ENCODE measurements at regions not wholly inside any gene's neighbourhood (a gene's known extent, or its start where the extent isn't known, plus 50 kb on each side); places are given as distances from the start of the nearest gene placed in this dataset.
"Not testable (repeated sequence)": the region's sequence is repeated elsewhere in the genome, so short reads cannot be mapped to it uniquely, and the experiment has no call there.

GRCh38 chr4:155038459-155038858 lies 170.0 kb upstream of the NPY2R start:
- ChIA-PET CTCF (no interaction called here), POLR2A (no interaction called here)
- TF ChIP-seq CTCF (IDR thresholded peaks at IDR 0.05; ENCODE audit: low read depth, low read length) = no peak
- H3K4me3 ChIP-seq (ENCODE audit: low read depth, low read length) = no peak overlapping the region
- H3K27me3 ChIP-seq (ENCODE audit: control insufficient read depth, insufficient read depth, low read length) = no peaks in the 10 kb centered on the region
- no peak for DNase-seq (ENCODE audit: low read depth, low spot score)
- no peaks in the 10 kb centered on the region for H3K9me3 ChIP-seq (ENCODE audit: control insufficient read depth, insufficient read depth, low read length)
- no peak overlapping the region for H3K27ac ChIP-seq (ENCODE audit: low read depth, low read length)

GRCh38 chr4:155039162-155039561 lies 169.3 kb upstream of the NPY2R start:
- ChIA-PET CTCF (no interaction called here), POLR2A (no interaction called here)
- H3K4me3 ChIP-seq (ENCODE audit: low read depth, low read length) = no peak overlapping the region
- no peak for TF ChIP-seq CTCF (IDR thresholded peaks at IDR 0.05; ENCODE audit: low read depth, low read length)
- DNase-seq (ENCODE audit: low read depth, low spot score) = no peak
- no peak overlapping the region for H3K27ac ChIP-seq (ENCODE audit: low read depth, low read length)
- H3K27me3 ChIP-seq (ENCODE audit: control insufficient read depth, insufficient read depth, low read length) = no peaks in the 10 kb centered on the region
- peaks cover under 1% of the 10 kb centered on the region; the same call in 1 of the 2 replicates for H3K9me3 ChIP-seq (ENCODE audit: control insufficient read depth, insufficient read depth, low read length)

GRCh38 chr4:155040031-155040430 lies 168.4 kb upstream of the NPY2R start:
- H3K9me3 ChIP-seq (ENCODE audit: control insufficient read depth, insufficient read depth, low read length) = peaks cover 4% of the 10 kb centered on the region; the same call in 1 of the 2 replicates
- POLR2A ChIA-PET = no interaction called here
- no peak for TF ChIP-seq CTCF (IDR thresholded peaks at IDR 0.05; ENCODE audit: low read depth, low read length)
- DNase-seq (ENCODE audit: low read depth, low spot score) = no peak
- H3K27ac ChIP-seq (ENCODE audit: low read depth, low read length) = no peak overlapping the region
- H3K27me3 ChIP-seq (ENCODE audit: control insufficient read depth, insufficient read depth, low read length) = no peaks in the 10 kb centered on the region
- CTCF ChIA-PET = interaction anchor here (1.4 kb wide), 1 partner anchor 58 kb away, joined by 3 read pairs; no protein-coding TSS in a partner anchor
- H3K4me3 ChIP-seq (ENCODE audit: low read depth, low read length) = no peak overlapping the region

- ChIA-PET POLR2A (no interaction called here), CTCF (no interaction called here)
- Histone ChIP-seq H3K9me3 (ENCODE audit: control insufficient read depth, insufficient read depth, low read length) (peaks cover 4% of the 10 kb centered on the region; the same call in 1 of the 2 replicates), H3K27me3 (ENCODE audit: control insufficient read depth, insufficient read depth, low read length) (no peaks in the 10 kb centered on the region), H3K4me3 (ENCODE audit: low read depth, low read length) (no peak overlapping the region), H3K27ac (ENCODE audit: low read depth, low read length) (no peak overlapping the region)
- no peak for DNase-seq (ENCODE audit: low read depth, low spot score)
- no peak for TF ChIP-seq CTCF (IDR thresholded peaks at IDR 0.05; ENCODE audit: low read depth, low read length)
These were observed 166.4 kb upstream of the NPY2R start for GRCh38 chr4:155042014-155042413.

GRCh38 chr4:155044251-155044650 lies 164.2 kb upstream of the NPY2R start:
- CTCF ChIA-PET = not testable (repeated sequence)

GRCh38 chr4:155047755-155048154 lies 160.7 kb upstream of the NPY2R start:
- POLR2A ChIA-PET = no interaction called here
- TF ChIP-seq CTCF (IDR thresholded peaks at IDR 0.05; ENCODE audit: low read depth, low read length) = no peak
- CTCF ChIA-PET = no interaction called here
- H3K27ac ChIP-seq (ENCODE audit: low read depth, low read length) = no peak overlapping the region
- H3K9me3 ChIP-seq (ENCODE audit: control insufficient read depth, insufficient read depth, low read length) = peaks cover 4% of the 10 kb centered on the region; the same call in 1 of the 2 replicates
- no peaks in the 10 kb centered on the region for H3K27me3 ChIP-seq (ENCODE audit: control insufficient read depth, insufficient read depth, low read length)
- H3K4me3 ChIP-seq (ENCODE audit: low read depth, low read length) = no peak overlapping the region
- DNase-seq (ENCODE audit: low read depth, low spot score) = no peak

More at GRCh38 chr4:155044251-155044650, 164.2 kb upstream of the NPY2R start:
- H3K27me3 ChIP-seq (ENCODE audit: control insufficient read depth, insufficient read depth, low read length); DNase-seq (ENCODE audit: low read depth, low spot score); H3K9me3 ChIP-seq (ENCODE audit: control insufficient read depth, insufficient read depth, low read length); POLR2A ChIA-PET; H3K27ac ChIP-seq (ENCODE audit: low read depth, low read length); H3K4me3 ChIP-seq (ENCODE audit: low read depth, low read length): not testable (repeated sequence)

GRCh38 chr4:155054042-155054441 lies 154.4 kb upstream of the NPY2R start:
- POLR2A ChIA-PET = not testable (repeated sequence)

More at GRCh38 chr4:155054042-155054441, 154.4 kb upstream of the NPY2R start:
- H3K4me3 ChIP-seq (ENCODE audit: low read depth, low read length); CTCF ChIA-PET; H3K9me3 ChIP-seq (ENCODE audit: control insufficient read depth, insufficient read depth, low read length); H3K27ac ChIP-seq (ENCODE audit: low read depth, low read length); DNase-seq (ENCODE audit: low read depth, low spot score); H3K27me3 ChIP-seq (ENCODE audit: control insufficient read depth, insufficient read depth, low read length): not testable (repeated sequence)

Data from AG04450 (cell line).